H1 (cell line): ENCODE measurements at regions not wholly inside any gene's neighbourhood (a gene's known extent, or its start where the extent isn't known, plus 50 kb on each side); places are given as distances from the start of the nearest gene placed in this dataset.

Experiments used
- CTCF ChIA-PET: fragments of 300-600 bp; sonication (Branson Sonifier 250); formaldehyde crosslinking; loops from one replicate; lab custom pipeline; 2021; ENCODE audit not compliant: partially characterized antibody; lab: Charles Lee
- POLR2A ChIA-PET: fragments of 300-600 bp; sonication (Branson Sonifier 250); formaldehyde crosslinking; loops from one replicate; lab custom pipeline; 2021; ENCODE audit warnings: inconsistent platforms; ENCODE audit not compliant: partially characterized antibody; lab: Charles Lee
- DNase-seq, 2 experiments: peaks; one replicate each; pipeline versions ENCODE4 v3.0.0 to v3.0.0-alpha.2; 2010 to 2022; ENCODE audit warnings: low spot score in 2 of 2, low read depth in 1 of 2, mixed read lengths in 1 of 2
- FAIRE-seq: peaks from 2 replicates; lab custom pipeline; 2011; peaks lifted over from hg19 to GRCh38; lab: Jason Lieb, UNC
- H2AFZ ChIP-seq: 2 replicates; pipeline ENCODE4 v1.8.1; 2012; ENCODE audit warnings: low read length, inconsistent platforms
- H2AK5ac ChIP-seq: 2 replicates; pipeline ENCODE4 v1.6.1; 2013; ENCODE audit warnings: low read depth, low read length
- H2BK120ac ChIP-seq: replicated peaks from 2 replicates; pipeline ENCODE3; 2013; ENCODE audit warnings: low read depth, low read length, inconsistent platforms
- H2BK12ac ChIP-seq: 2 replicates; pipeline ENCODE4 v1.6.1; 2013; ENCODE audit warnings: low read depth, low read length
- H2BK15ac ChIP-seq: 2 replicates; pipeline ENCODE4 v1.6.1; 2013; ENCODE audit warnings: low read length
- H2BK20ac ChIP-seq: 2 replicates; pipeline ENCODE4 v1.6.1; 2013; ENCODE audit warnings: low read length
- H2BK5ac ChIP-seq: 2 replicates; pipeline ENCODE4 v1.6.1; 2013; ENCODE audit warnings: low read depth, low read length
- H3K14ac ChIP-seq: 2 replicates; pipeline ENCODE4 v1.6.1; 2013; ENCODE audit warnings: inconsistent platforms; ENCODE audit not compliant: insufficient read length
- H3K18ac ChIP-seq: 2 replicates; pipeline ENCODE4 v1.6.1; 2013; ENCODE audit warnings: low read length; ENCODE audit errors: extremely low read depth
- H3K23ac ChIP-seq: 2 replicates; pipeline ENCODE4 v1.6.1; 2013; ENCODE audit warnings: inconsistent platforms; ENCODE audit not compliant: insufficient read length
- H3K23me2 ChIP-seq: 2 replicates; pipeline ENCODE4 v1.6.1; 2013; ENCODE audit warnings: low read depth, low read length
- H3K27ac ChIP-seq: 2 replicates; pipeline ENCODE4 v1.6.1; 2011; ENCODE audit warnings: low read depth, low read length, inconsistent platforms
- H3K27me3 ChIP-seq, 4 experiments: replicated peaks in 1 of 4; 1 replicate in 1 of 4; 2 replicates in 3 of 4; pipeline versions ENCODE4 v1.6.1 to v1.8.1; 2011 to 2013; ENCODE audit warnings: low read length in 3 of 4, mild to moderate bottlenecking in 3 of 4, inconsistent platforms in 2 of 4, mixed read lengths in 2 of 4, moderate library complexity in 1 of 4; ENCODE audit not compliant: control insufficient read depth in 3 of 4, insufficient read depth in 3 of 4; ENCODE audit errors: extremely low read depth in 1 of 4
- H3K36me3 ChIP-seq, 4 experiments: 2 replicates each; pipeline versions ENCODE4 v1.6.1 to v1.8.1; 2011 to 2013; ENCODE audit warnings: mild to moderate bottlenecking in 4 of 4, low read length in 3 of 4, moderate library complexity in 2 of 4, control low read depth in 1 of 4, inconsistent platforms in 1 of 4; ENCODE audit not compliant: insufficient read depth in 4 of 4, control insufficient read depth in 2 of 4
- H3K4ac ChIP-seq: replicated peaks from 2 replicates; pipeline ENCODE3; 2013; ENCODE audit warnings: low read length, low read depth, mixed read lengths, inconsistent platforms; ENCODE audit not compliant: insufficient read length
- H3K4me1 ChIP-seq, 4 experiments: replicated peaks in 1 of 4; 1 replicate in 1 of 4; 2 replicates in 3 of 4; pipeline versions ENCODE4 v1.6.1 to v1.8.1; 2011 to 2013; ENCODE audit warnings: low read length in 3 of 4, inconsistent platforms in 2 of 4, mixed read lengths in 1 of 4; ENCODE audit not compliant: insufficient read depth in 4 of 4, control insufficient read depth in 3 of 4
- H3K4me2 ChIP-seq, 2 experiments: 2 replicates each; pipeline versions ENCODE4 v1.6.1 to v1.8.1; 2011 to 2013; ENCODE audit warnings: low read depth in 2 of 2, low read length in 2 of 2, control low read depth in 1 of 2, inconsistent platforms in 1 of 2, mild to moderate bottlenecking in 1 of 2; ENCODE audit not compliant: insufficient read depth in 1 of 2
- H3K4me3 ChIP-seq, 4 experiments: fragments of 200-600, 300-600 bp in 1 of 4; sonication (generic), shearing (Covaris generic), sonication (Bioruptor Twin) in 1 of 4; 2 replicates each; pipeline versions ENCODE4 v1.5.1 to v1.8.1; 2011 to 2016; ENCODE audit warnings: low read length in 4 of 4, low read depth in 3 of 4, control low read depth in 2 of 4, inconsistent platforms in 2 of 4, mild to moderate bottlenecking in 2 of 4, mixed read lengths in 1 of 4, moderate library complexity in 1 of 4; ENCODE audit not compliant: insufficient read depth in 2 of 4; ENCODE audit errors: extremely low read depth in 1 of 4
- H3K56ac ChIP-seq: replicated peaks from 2 replicates; pipeline ENCODE3; 2013; ENCODE audit warnings: low read depth, mild to moderate bottlenecking, mixed read lengths, low read length, inconsistent platforms; ENCODE audit not compliant: insufficient read length
- H3K79me1 ChIP-seq: 2 replicates; pipeline ENCODE4 v1.6.1; 2013; ENCODE audit warnings: low read depth, low read length, control low read depth
- H3K79me2 ChIP-seq, 2 experiments: 2 replicates each; pipeline versions ENCODE4 v1.6.1 to v1.8.1; 2012 to 2013; ENCODE audit warnings: low read length in 2 of 2, mild to moderate bottlenecking in 2 of 2, inconsistent platforms in 1 of 2; ENCODE audit not compliant: insufficient read depth in 2 of 2, control insufficient read depth in 1 of 2
- H3K9ac ChIP-seq, 4 experiments: replicated peaks in 1 of 4; 1 replicate in 1 of 4; 2 replicates in 3 of 4; pipeline versions ENCODE4 v1.6.1 to v1.8.1; 2011 to 2013; ENCODE audit warnings: low read depth in 3 of 4, low read length in 3 of 4, control low read depth in 2 of 4, mild to moderate bottlenecking in 2 of 4, moderate library complexity in 2 of 4, inconsistent platforms in 1 of 4; ENCODE audit errors: extremely low read depth in 1 of 4
- H3K9me3 ChIP-seq, 2 experiments: 2 replicates each; pipeline versions ENCODE4 v1.6.1 to v1.8.1; 2012 to 2013; ENCODE audit warnings: mild to moderate bottlenecking in 2 of 2, moderate library complexity in 2 of 2, control low read depth in 1 of 2, inconsistent platforms in 1 of 2, low read depth in 1 of 2, low read length in 1 of 2, mixed read lengths in 1 of 2; ENCODE audit not compliant: insufficient read depth in 2 of 2
- H4K20me1 ChIP-seq, 2 experiments: replicated peaks in 1 of 2; 2 replicates each; pipeline versions ENCODE3 to v1.8.1; 2011 to 2013; ENCODE audit warnings: inconsistent platforms in 2 of 2, low read length in 2 of 2, mild to moderate bottlenecking in 1 of 2; ENCODE audit not compliant: insufficient read depth in 2 of 2, control insufficient read depth in 1 of 2
- H4K5ac ChIP-seq: 2 replicates; pipeline ENCODE4 v1.6.1; 2013; ENCODE audit warnings: low read length, low read depth, mixed read lengths, inconsistent platforms; ENCODE audit not compliant: insufficient read length
- H4K8ac ChIP-seq: 2 replicates; pipeline ENCODE4 v1.8.0; 2013; ENCODE audit warnings: mild to moderate bottlenecking, moderate library complexity, low read length, inconsistent platforms; ENCODE audit not compliant: insufficient read depth; ENCODE audit errors: extremely low read depth
- H4K91ac ChIP-seq: replicated peaks from 2 replicates; pipeline ENCODE3; 2013; ENCODE audit warnings: low read length, mixed read lengths, inconsistent platforms; ENCODE audit not compliant: insufficient read length
- ATF2 ChIP-seq: IDR thresholded peaks from 2 replicates; pipeline ENCODE4 v1.6.1; 2012; ENCODE audit warnings: low read length, inconsistent platforms
- BACH1 ChIP-seq: IDR thresholded peaks from 2 replicates; pipeline ENCODE4 v1.6.1; 2012; ENCODE audit warnings: low read length, improper control_type of control experiment
- CBX5 ChIP-seq: fragments of 300-800, 300-1000 bp; sonication (generic); IDR thresholded peaks from 2 replicates; pipeline ENCODE4 v1.7.1; 2016; ENCODE audit warnings: antibody characterized with exemption, low read length, low read depth
- CHD2 ChIP-seq: IDR thresholded peaks from 2 replicates; pipeline ENCODE4 v1.6.1; 2012; ENCODE audit warnings: low read length, improper control_type of control experiment
- CREB1 ChIP-seq: IDR thresholded peaks from 2 replicates; pipeline ENCODE4 v1.6.1; 2012; ENCODE audit warnings: inconsistent platforms
- CTBP2 ChIP-seq: IDR thresholded peaks from 2 replicates; pipeline ENCODE4 v1.7.0; 2011; ENCODE audit warnings: borderline replicate concordance, mild to moderate bottlenecking, moderate library complexity, mixed read lengths, low read length; ENCODE audit not compliant: insufficient read depth, insufficient read length
- JUND ChIP-seq: IDR thresholded peaks from 2 replicates; pipeline ENCODE4 v1.6.1; 2011; ENCODE audit warnings: mild to moderate bottlenecking, improper control_type of control experiment, low read length
- KDM5A ChIP-seq: fragments of 200-600 bp; IDR thresholded peaks from 2 replicates; pipeline ENCODE4 v1.7.1; 2012; ENCODE audit warnings: mild to moderate bottlenecking, low read length, inconsistent platforms, mixed read lengths
- NRF1 ChIP-seq: IDR thresholded peaks from 2 replicates; pipeline ENCODE4 v1.6.1; 2011; ENCODE audit warnings: mild to moderate bottlenecking, low read depth, low read length, improper control_type of control experiment
- SAP30 ChIP-seq: fragments of 300-600 bp; sonication (generic); IDR thresholded peaks from 2 replicates; pipeline ENCODE4 v1.7.1; 2012; ENCODE audit warnings: low read length, moderate library complexity, mild to moderate bottlenecking, inconsistent platforms; ENCODE audit not compliant: insufficient read depth, insufficient replicate concordance
- SIN3A ChIP-seq, 2 experiments: IDR thresholded peaks in 1 of 2; conservative IDR thresholded peaks in 1 of 2; 2 replicates each; pipeline ENCODE4 v1.6.1; 2011 to 2012; ENCODE audit warnings: low read length in 2 of 2, improper control_type of control experiment in 1 of 2, low read depth in 1 of 2, mild to moderate bottlenecking in 1 of 2
- SIRT6 ChIP-seq: IDR thresholded peaks from one replicate; pipeline ENCODE4 v1.7.1; 2012; ENCODE audit warnings: low read length, inconsistent platforms
- SP1 ChIP-seq: IDR thresholded peaks from 2 replicates; pipeline ENCODE4 v1.6.1; 2011; ENCODE audit warnings: low read depth, low read length
- SP2 ChIP-seq: IDR thresholded peaks from 2 replicates; pipeline ENCODE4 v1.6.1; 2012; ENCODE audit warnings: mild to moderate bottlenecking, low read length, inconsistent platforms
- SP4 ChIP-seq: IDR thresholded peaks from 2 replicates; pipeline ENCODE4 v1.6.1; 2012; ENCODE audit warnings: low read length, inconsistent platforms

GRCh38 chr12:58776144-58776543 lies 144.2 kb downstream of the LRIG3 start:
- POLR2A ChIA-PET, result no interaction called here
- no peak overlapping the region for H3K56ac ChIP-seq
- H4K20me1 ChIP-seq, result no peaks in the 10 kb centered on the region
- TF ChIP-seq SP2 (no peak), CTBP2 (no peak), NRF1 (no peak), CHD2 (no peak), SP1 (no peak), JUND (no peak), CBX5 (no peak), KDM5A (no peak), CREB1 (no peak), SAP30 (no peak), ATF2 (no peak), SP4 (no peak), SIRT6 (no peak), SIN3A (conservative IDR thresholded peaks at IDR 0.05 in 1 of 2, IDR thresholded peaks at IDR 0.05 in 1 of 2; ENCODE audit: low read depth in 1 of 2, low read length in 2 of 2) (no peak), BACH1 (no peak)

More at GRCh38 chr12:58776144-58776543, 144.2 kb downstream of the LRIG3 start:
- H2BK12ac ChIP-seq, result no peak overlapping the region
- H3K9me3 ChIP-seq, result no peaks in the 10 kb centered on the region
- H3K9ac ChIP-seq, result no peak overlapping the region
- no peak overlapping the region for H2AK5ac ChIP-seq
- H3K27ac ChIP-seq, result no peak overlapping the region
- H3K79me1 ChIP-seq, result no peaks in the 10 kb centered on the region
- H3K27me3 ChIP-seq, result no peaks in the 10 kb centered on the region
- no peak overlapping the region for H2BK15ac ChIP-seq
- no peak overlapping the region for H3K4me2 ChIP-seq
- 0 out of 7 replicates have a peak, but pooled peaks cover 0 to 2% (median 0%) of the 10 kb centered on the region in 4 experiments for H3K4me1 ChIP-seq
- no peak overlapping the region for H4K8ac ChIP-seq
- no peak overlapping the region for H4K91ac ChIP-seq
- no peak overlapping the region for H3K14ac ChIP-seq
- no peak overlapping the region for H2BK5ac ChIP-seq
- H3K18ac ChIP-seq, result no peak overlapping the region
- CTCF ChIA-PET, result no interaction called here
- no peak overlapping the region for H2BK120ac ChIP-seq
- DNase-seq, result no peak
- H3K23ac ChIP-seq, result no peak overlapping the region
- H3K4me3 ChIP-seq, result no peak overlapping the region
- no peaks in the 10 kb centered on the region for H3K36me3 ChIP-seq
- no peaks in the 10 kb centered on the region for H3K23me2 ChIP-seq
- no peak for FAIRE-seq
- no peak overlapping the region for H2BK20ac ChIP-seq
- no peak overlapping the region for H3K4ac ChIP-seq
- H2AFZ ChIP-seq, result no peak overlapping the region
- H3K79me2 ChIP-seq, result no peaks in the 10 kb centered on the region
- H4K5ac ChIP-seq, result no peak overlapping the region
